Tibial nerve (tissue), 4 donors: ENCODE measurements at regions not wholly inside any gene's neighbourhood (a gene's known extent, or its start where the extent isn't known, plus 50 kb on each side); places are given as distances from the start of the nearest gene placed in this dataset.

Experiments
- EP300 ChIP-seq, 2 donors: sonication (generic); formaldehyde crosslinking; IDR thresholded peaks; one replicate each; pipeline ENCODE4 v1.6.1; 2017; ENCODE audit warnings: antibody characterized with exemption in 2 of 2, mild to moderate bottlenecking in 1 of 2
- POLR2A ChIP-seq, 2 donors: fragments of 450-650 bp; IDR thresholded peaks; one replicate each; pipeline ENCODE4 v1.6.1; 2017; ENCODE audit warnings: antibody characterized with exemption in 2 of 2, mild to moderate bottlenecking in 2 of 2, moderate library complexity in 2 of 2
- TF ChIP-seq, protein P1 (sequence below), 5 experiments: fragments of 200-600 bp in 3 of 5; fragments of 450-650 bp in 2 of 5; sonication (generic) in 3 of 5; IDR thresholded peaks; one replicate each; pipeline ENCODE4 v1.5.1; 2016 to 2019; ENCODE audit warnings: antibody characterized with exemption in 5 of 5, mild to moderate bottlenecking in 3 of 5, moderate library complexity in 2 of 5

DNA sequence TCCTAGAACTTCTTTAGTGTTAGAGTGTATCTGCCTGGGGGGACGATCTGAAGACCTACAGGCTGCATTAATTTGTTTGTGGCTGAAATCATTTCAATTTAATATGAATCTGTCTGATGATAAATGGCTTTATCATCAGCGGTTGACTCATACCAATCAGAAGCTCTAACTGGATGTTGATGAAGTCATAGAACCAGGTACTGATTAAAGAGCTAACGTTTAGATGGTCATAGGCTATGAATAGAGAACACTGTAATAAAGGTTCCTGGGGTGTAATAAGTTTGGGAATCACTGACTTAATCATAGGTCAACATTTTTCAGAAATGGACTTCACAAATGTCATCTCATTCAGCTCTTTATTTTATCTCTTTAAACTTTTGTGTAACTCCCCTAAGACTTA, 329.9 kb downstream of the MSX2 start:
- TF ChIP-seq, protein P1, sequence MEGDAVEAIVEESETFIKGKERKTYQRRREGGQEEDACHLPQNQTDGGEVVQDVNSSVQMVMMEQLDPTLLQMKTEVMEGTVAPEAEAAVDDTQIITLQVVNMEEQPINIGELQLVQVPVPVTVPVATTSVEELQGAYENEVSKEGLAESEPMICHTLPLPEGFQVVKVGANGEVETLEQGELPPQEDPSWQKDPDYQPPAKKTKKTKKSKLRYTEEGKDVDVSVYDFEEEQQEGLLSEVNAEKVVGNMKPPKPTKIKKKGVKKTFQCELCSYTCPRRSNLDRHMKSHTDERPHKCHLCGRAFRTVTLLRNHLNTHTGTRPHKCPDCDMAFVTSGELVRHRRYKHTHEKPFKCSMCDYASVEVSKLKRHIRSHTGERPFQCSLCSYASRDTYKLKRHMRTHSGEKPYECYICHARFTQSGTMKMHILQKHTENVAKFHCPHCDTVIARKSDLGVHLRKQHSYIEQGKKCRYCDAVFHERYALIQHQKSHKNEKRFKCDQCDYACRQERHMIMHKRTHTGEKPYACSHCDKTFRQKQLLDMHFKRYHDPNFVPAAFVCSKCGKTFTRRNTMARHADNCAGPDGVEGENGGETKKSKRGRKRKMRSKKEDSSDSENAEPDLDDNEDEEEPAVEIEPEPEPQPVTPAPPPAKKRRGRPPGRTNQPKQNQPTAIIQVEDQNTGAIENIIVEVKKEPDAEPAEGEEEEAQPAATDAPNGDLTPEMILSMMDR (IDR thresholded peaks at IDR 0.05), result no peak
- TF ChIP-seq POLR2A (IDR thresholded peaks at IDR 0.05) (no peak), EP300 (IDR thresholded peaks at IDR 0.05) (no peak)
